ENCODE measurements at regions not wholly inside any gene's neighbourhood (a gene's known extent, or its start where the extent isn't known, plus 50 kb on each side); places are given as distances from the start of the nearest gene placed in this dataset.

DNA sequence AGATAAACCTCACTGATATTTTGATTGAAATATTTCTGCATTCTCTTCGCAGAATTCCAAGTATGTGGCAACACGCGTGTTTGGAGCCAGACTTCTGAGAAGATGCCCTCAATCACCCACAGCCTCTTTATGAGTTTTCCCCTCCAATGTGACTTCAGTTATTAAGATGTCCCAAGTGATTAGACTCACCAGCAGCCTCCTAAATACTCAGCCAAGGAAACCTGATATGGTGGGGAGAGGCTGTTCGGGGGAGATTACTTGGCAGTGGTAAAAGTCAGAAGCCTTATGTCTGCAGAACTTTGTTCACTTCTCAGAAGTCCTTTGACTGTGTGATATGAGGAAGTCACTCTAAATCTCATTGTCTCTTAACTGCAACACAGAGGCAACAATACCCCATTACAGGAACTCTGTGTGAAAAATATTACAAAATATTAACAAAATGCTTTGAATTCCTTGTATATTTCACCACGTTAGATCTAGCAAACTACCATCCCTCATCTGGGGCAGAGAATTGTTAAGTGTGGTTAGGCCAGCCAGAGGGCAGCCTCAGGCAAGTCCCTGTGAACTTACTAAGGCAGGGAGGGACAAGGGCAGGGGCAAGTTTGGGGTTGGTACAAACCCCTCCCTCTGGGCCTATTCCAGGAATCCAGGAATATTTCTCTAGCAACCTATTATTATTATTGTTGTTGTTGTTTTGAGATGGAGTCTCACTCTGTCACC is 151.4 kb upstream of the USP9X start:
- TF ChIP-seq, protein P1, sequence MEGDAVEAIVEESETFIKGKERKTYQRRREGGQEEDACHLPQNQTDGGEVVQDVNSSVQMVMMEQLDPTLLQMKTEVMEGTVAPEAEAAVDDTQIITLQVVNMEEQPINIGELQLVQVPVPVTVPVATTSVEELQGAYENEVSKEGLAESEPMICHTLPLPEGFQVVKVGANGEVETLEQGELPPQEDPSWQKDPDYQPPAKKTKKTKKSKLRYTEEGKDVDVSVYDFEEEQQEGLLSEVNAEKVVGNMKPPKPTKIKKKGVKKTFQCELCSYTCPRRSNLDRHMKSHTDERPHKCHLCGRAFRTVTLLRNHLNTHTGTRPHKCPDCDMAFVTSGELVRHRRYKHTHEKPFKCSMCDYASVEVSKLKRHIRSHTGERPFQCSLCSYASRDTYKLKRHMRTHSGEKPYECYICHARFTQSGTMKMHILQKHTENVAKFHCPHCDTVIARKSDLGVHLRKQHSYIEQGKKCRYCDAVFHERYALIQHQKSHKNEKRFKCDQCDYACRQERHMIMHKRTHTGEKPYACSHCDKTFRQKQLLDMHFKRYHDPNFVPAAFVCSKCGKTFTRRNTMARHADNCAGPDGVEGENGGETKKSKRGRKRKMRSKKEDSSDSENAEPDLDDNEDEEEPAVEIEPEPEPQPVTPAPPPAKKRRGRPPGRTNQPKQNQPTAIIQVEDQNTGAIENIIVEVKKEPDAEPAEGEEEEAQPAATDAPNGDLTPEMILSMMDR (IDR thresholded peaks at IDR 0.05 in 4 of 5, conservative IDR thresholded peaks at IDR 0.05 in 1 of 5), result no peak
- TF ChIP-seq POLR2A (IDR thresholded peaks at IDR 0.05), result peak in 1 of 2 donors; percentile 7

All from gastrocnemius medialis (tissue), 4 donors.